H1 (cell line): ENCODE measurements at regions not wholly inside any gene's neighbourhood (a gene's known extent, or its start where the extent isn't known, plus 50 kb on each side); places are given as distances from the start of the nearest gene placed in this dataset.

ENCODE experiments used
- ATF2 ChIP-seq: IDR thresholded peaks from 2 replicates; pipeline ENCODE4 v1.6.1; 2012; ENCODE audit warnings: low read length, inconsistent platforms
- ATF3 ChIP-seq: IDR thresholded peaks from 2 replicates; pipeline ENCODE4 v1.6.1; 2011; ENCODE audit warnings: low read depth, mild to moderate bottlenecking, low read length; ENCODE audit not compliant: insufficient read depth
- CHD2 ChIP-seq: IDR thresholded peaks from 2 replicates; pipeline ENCODE4 v1.6.1; 2012; ENCODE audit warnings: low read length, improper control_type of control experiment
- CTCF ChIP-seq, 3 experiments: IDR thresholded peaks; 1 replicate in 2 of 3; 2 replicates in 1 of 3; pipeline versions ENCODE4 v1.5.1 to v1.6.1; 2011; ENCODE audit warnings: low read length in 3 of 3, mild to moderate bottlenecking in 3 of 3, inconsistent platforms in 2 of 3, low read depth in 1 of 3, moderate library complexity in 1 of 3; ENCODE audit not compliant: insufficient read depth in 1 of 3; ENCODE audit errors: control extremely low read depth in 1 of 3
- EZH2 ChIP-seq: fragments of 200-600 bp; sonication (generic); IDR thresholded peaks from 2 replicates; pipeline ENCODE4 v1.7.1; 2012; ENCODE audit warnings: low read depth, mild to moderate bottlenecking, moderate library complexity, low read length, inconsistent platforms; ENCODE audit not compliant: severe bottlenecking
- GTF2F1 ChIP-seq: IDR thresholded peaks from 2 replicates; pipeline ENCODE4 v1.6.1; 2012; ENCODE audit warnings: low read depth, low read length, improper control_type of control experiment, borderline replicate concordance

GRCh38 chr13:84903391-84903790 lies 895.8 kb downstream of the SLITRK6 start:
- TF ChIP-seq ATF2 (no peak), EZH2 (no peak), CTCF (IDR thresholded peaks at IDR 0.05; ENCODE audit: control extremely low read depth in 1 of 3, insufficient read depth in 1 of 3, low read depth in 1 of 3, low read length in 3 of 3) (no peak), CHD2 (no peak), ATF3 (no peak), GTF2F1 (no peak)
